GM12873 (cell line): ENCODE measurements at regions not wholly inside any gene's neighbourhood (a gene's known extent, or its start where the extent isn't known, plus 50 kb on each side); places are given as distances from the start of the nearest gene placed in this dataset.

Experiments
- CTCF ChIP-seq: IDR thresholded peaks from 2 replicates; pipeline ENCODE4 v1.5.1; 2012; ENCODE audit warnings: low read depth, mild to moderate bottlenecking, moderate library complexity, low read length, control low read depth; ENCODE audit not compliant: insufficient read depth; ENCODE audit errors: missing control alignments

DNA sequence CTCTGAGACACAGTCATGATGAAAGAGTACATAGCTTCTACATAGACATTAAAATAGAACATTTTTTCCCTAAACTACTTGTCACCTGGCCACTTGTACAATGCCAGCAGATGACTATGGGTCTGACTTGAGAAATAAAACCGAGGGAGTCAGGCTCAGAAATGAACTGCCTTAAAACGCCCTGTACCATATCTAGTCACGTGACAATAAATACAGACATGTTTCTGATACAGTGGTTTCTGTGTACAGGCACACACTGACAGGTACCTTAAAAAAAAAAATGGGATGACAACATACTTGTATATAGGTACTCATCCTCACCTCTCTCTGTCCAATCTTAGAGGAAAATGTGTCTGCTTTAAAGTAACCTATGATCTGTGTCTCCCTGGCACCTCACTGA is 144.1 kb downstream of the SH3BGRL2 start:
- no peak for TF ChIP-seq CTCF

DNA sequence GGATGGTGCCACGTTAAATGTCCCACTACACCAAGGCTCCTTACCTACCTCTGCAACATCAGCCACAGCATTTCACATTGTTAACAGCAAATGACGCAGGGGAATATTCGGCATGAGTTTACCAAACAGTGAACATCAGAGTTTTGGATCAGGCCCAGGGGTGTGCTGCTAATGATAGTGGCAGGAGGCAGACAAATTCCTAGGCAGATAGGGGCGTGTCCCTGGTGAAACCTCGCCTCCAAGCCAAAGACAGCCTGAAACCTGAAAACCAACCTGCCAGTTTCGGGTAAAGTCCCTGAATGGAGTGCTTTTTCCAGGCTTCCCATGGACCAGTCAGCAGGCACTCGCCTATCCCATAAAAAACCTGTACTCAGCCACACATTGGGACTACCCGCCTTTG is 133.6 kb downstream of the SH3BGRL2 start:
- TF ChIP-seq CTCF = no peak

GRCh38 chr6:79763301-79763700 is 132.2 kb downstream of the SH3BGRL2 start:
- TF ChIP-seq CTCF = no peak

DNA sequence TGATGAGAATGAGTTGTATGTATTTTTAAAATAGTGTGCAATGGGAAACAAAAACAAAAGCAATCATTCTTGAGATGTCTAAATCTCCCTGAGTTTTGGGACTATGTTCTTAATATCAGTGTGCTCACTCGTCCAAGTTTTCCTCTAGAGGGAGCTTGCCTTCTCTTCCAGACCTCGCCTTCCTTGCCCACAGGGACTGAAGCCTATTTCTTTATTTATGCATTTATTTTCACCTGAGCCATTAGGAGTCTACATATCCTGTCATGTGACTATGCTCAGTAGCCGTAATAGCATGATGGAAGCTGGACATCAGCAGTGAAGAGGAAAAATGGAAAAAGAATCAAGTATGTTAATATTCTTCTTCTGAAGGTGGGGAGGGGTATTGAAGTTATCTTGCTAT is 131.2 kb downstream of the SH3BGRL2 start:
- TF ChIP-seq CTCF = no peak

- no peak for TF ChIP-seq CTCF
Measured at GRCh38 chr6:79756496-79756895, 125.4 kb downstream of the SH3BGRL2 start.

DNA sequence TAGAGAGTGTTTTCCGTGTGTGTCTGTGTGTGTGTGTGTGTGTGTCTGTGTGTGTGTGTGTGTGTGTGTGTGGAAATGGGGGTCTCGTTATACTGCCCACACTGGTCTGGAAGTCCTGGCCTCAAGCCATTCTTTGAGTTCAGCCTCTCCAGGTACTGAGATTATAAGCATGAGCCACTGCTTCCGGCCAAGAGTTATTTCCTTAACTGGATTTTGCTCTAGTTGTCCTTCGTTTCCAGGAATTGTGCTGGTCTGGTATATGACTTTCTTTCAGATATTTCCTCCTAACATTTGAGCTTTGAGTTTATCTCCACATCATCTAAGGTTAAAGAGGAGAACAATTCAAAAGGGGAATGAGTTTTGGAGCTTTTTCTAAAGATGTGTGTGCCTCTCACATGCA is 124.8 kb downstream of the SH3BGRL2 start:
- no peak for TF ChIP-seq CTCF
